ENCODE measurements at regions not wholly inside any gene's neighbourhood (a gene's known extent, or its start where the extent isn't known, plus 50 kb on each side); places are given as distances from the start of the nearest gene placed in this dataset.
A peak's percentile ranks its signal among the peaks of the same experiment; 100 is the strongest.

DNA sequence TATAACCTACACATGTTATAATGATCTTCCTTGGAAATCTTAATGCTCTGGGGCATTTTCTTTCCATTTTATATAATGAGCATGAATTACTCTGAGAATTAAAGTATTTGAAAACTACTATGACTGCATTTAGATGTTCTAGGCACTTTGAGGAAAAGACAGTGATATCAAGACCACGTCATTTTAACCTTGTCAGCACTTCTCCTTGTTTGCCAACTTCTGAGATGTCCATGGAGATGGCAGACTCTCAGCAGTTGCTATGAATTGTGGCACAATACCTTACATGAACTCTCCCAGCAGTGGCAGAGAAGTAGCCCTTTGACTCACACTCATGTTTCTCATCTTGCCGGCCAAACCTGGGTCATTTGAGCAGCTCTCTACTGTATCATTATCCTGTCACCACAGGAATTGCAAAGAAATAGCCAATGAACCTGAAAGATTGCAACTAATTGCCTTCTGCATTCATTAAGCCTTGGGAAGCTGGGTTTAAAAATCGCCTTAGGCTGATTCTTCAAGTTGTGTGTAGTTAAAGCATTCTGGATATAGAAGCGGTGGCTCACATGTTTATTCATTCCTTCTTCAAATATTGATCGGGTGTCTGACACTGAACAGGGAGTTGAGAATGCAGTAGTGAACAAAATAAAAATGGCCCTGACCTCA lies 272.2 kb upstream of the CFAP20DC start:
- H3K27me3 ChIP-seq (ENCODE audit: control insufficient read depth in 4 of 4, insufficient read depth in 4 of 4, low read length in 3 of 4), result no peaks in the 10 kb centered on the region
- no peak overlapping the region for H3K4me3 ChIP-seq (ENCODE audit: low read depth in 1 of 3, low read length in 3 of 3)
- H3K9ac ChIP-seq (ENCODE audit: low read depth in 1 of 2, low read length in 2 of 2), result no peak overlapping the region
- no peak overlapping the region for H3K27ac ChIP-seq (ENCODE audit: low read depth in 1 of 2, low read length in 2 of 2)
- no peaks in the 10 kb centered on the region for H3K36me3 ChIP-seq (ENCODE audit: control insufficient read depth in 4 of 4, insufficient read depth in 3 of 4, low read depth in 1 of 4, low read length in 3 of 4)
- peaks cover 0 to 1% (median 0%) of the 10 kb centered on the region in 4 donors for H3K4me1 ChIP-seq (ENCODE audit: control insufficient read depth in 4 of 4, insufficient read depth in 4 of 4, low read length in 3 of 4)
- 88% methylated on average over 5 of the region's 5 CpGs for WGBS
- DNase-seq (ENCODE audit: low spot score), result no peak
- TF ChIP-seq ATF3 (IDR thresholded peaks at IDR 0.05), result no peak
- no peak for TF ChIP-seq CTCF (IDR thresholded peaks at IDR 0.05; ENCODE audit: low read depth, low read length, missing input control)
- no peak for TF ChIP-seq FOXA1 (IDR thresholded peaks at IDR 0.05)
- TF ChIP-seq EGR1 (IDR thresholded peaks at IDR 0.05; ENCODE audit: low read depth in 2 of 2), result no peak
- TF ChIP-seq GABPA (IDR thresholded peaks at IDR 0.05 in 1 of 2, conservative IDR thresholded peaks at IDR 0.05 in 1 of 2), result no peak
- no peak for TF ChIP-seq TAF1 (conservative IDR thresholded peaks at IDR 0.05)
- TF ChIP-seq NR2F2 (IDR thresholded peaks at IDR 0.05), result no peak
- no peaks in the 10 kb centered on the region for H3K9me3 ChIP-seq (ENCODE audit: control insufficient read depth in 4 of 4, low read length in 3 of 4)

GRCh38 chr3:59320080-59320479 lies 270.3 kb upstream of the CFAP20DC start:
- Histone ChIP-seq H3K27me3 (ENCODE audit: control insufficient read depth in 4 of 4, insufficient read depth in 4 of 4, low read length in 3 of 4) (peaks cover 0 to under 1% (median 0%) of the 10 kb centered on the region in 4 donors), H3K9ac (ENCODE audit: low read depth in 1 of 2, low read length in 2 of 2) (no peak overlapping the region), H3K9me3 (ENCODE audit: control insufficient read depth in 4 of 4, low read length in 3 of 4) (no peaks in the 10 kb centered on the region), H3K27ac (ENCODE audit: low read depth in 1 of 2, low read length in 2 of 2) (no peak overlapping the region), H3K4me1 (ENCODE audit: control insufficient read depth in 4 of 4, insufficient read depth in 4 of 4, low read length in 3 of 4) (peaks cover 0 to 1% (median 0%) of the 10 kb centered on the region in 4 donors), H3K4me3 (ENCODE audit: low read depth in 1 of 3, low read length in 3 of 3) (no peak overlapping the region), H3K36me3 (ENCODE audit: control insufficient read depth in 4 of 4, insufficient read depth in 3 of 4, low read depth in 1 of 4, low read length in 3 of 4) (no peaks in the 10 kb centered on the region)
- WGBS, result 47% methylated on average over 4 of the region's 4 CpGs
- no peak for DNase-seq (ENCODE audit: low spot score)
- TF ChIP-seq CTCF (IDR thresholded peaks at IDR 0.05; ENCODE audit: low read depth, low read length, missing input control), result no peak
- TF ChIP-seq FOXA2 (IDR thresholded peaks at IDR 0.05), result no peak
- TF ChIP-seq ZBTB33 (IDR thresholded peaks at IDR 0.05), result no peak
- TF ChIP-seq REST (IDR thresholded peaks at IDR 0.05), result no peak
- TF ChIP-seq NR2F2 (IDR thresholded peaks at IDR 0.05), result no peak
- TF ChIP-seq MAX (IDR thresholded peaks at IDR 0.05), result no peak
- TF ChIP-seq RXRA (IDR thresholded peaks at IDR 0.05), result peak; percentile 19 to 41
- TF ChIP-seq SP1 (IDR thresholded peaks at IDR 0.05), result peak; percentile 56
- TF ChIP-seq RAD21 (IDR thresholded peaks at IDR 0.05), result peak; percentile 6 to 15
- no peak for TF ChIP-seq GABPA (IDR thresholded peaks at IDR 0.05 in 1 of 2, conservative IDR thresholded peaks at IDR 0.05 in 1 of 2)
- no peak for TF ChIP-seq ATF3 (IDR thresholded peaks at IDR 0.05)
- TF ChIP-seq HNF4A (conservative IDR thresholded peaks at IDR 0.05), result peak; percentile 36 to 69
